Type B pancreatic cell (in vitro differentiated cells): ENCODE measurements at regions not wholly inside any gene's neighbourhood (a gene's known extent, or its start where the extent isn't known, plus 50 kb on each side); places are given as distances from the start of the nearest gene placed in this dataset.
A peak's percentile ranks its signal among the peaks of the same experiment; 100 is the strongest.

Experiments
- DNase-seq: peaks from one replicate; pipeline ENCODE4 v3.0.0; 2021; ENCODE audit warnings: mixed read lengths; ENCODE audit not compliant: unreplicated experiment; ENCODE audit errors: extremely low spot score
- H3K27ac Mint-ChIP-seq: 2 replicates; pipeline ENCODE4 v1.8.0; 2021; ENCODE audit warnings: mild to moderate bottlenecking, mixed read lengths
- H3K27me3 Mint-ChIP-seq: 2 replicates; pipeline ENCODE4 v1.8.0; 2021; ENCODE audit warnings: mixed read lengths
- H3K36me3 Mint-ChIP-seq: 2 replicates; pipeline ENCODE4 v1.8.0; 2021; ENCODE audit warnings: mixed read lengths
- H3K4me1 Mint-ChIP-seq: one replicate; pipeline ENCODE4 v1.8.0; 2021; ENCODE audit warnings: mixed read lengths; ENCODE audit not compliant: unreplicated experiment
- H3K4me3 Mint-ChIP-seq: 2 replicates; pipeline ENCODE4 v1.8.0; 2021; ENCODE audit warnings: mild to moderate bottlenecking, mixed read lengths
- H3K9me3 Mint-ChIP-seq: 2 replicates; pipeline ENCODE4 v1.8.0; 2021; ENCODE audit warnings: mixed read lengths
- CTCF ChIP-seq: fragments of 200-600 bp; sonication (generic); conservative IDR thresholded peaks from 2 replicates; pipeline ENCODE4 v1.5.0; 2021; ENCODE audit warnings: antibody characterized with exemption, mild to moderate bottlenecking

- Mint-ChIP-seq H3K27ac (peak overlapping the region; percentile 57), H3K36me3 (no peaks in the 10 kb centered on the region), H3K27me3 (peaks cover 4% of the 10 kb centered on the region), H3K9me3 (no peaks in the 10 kb centered on the region), H3K4me3 (peak overlapping the region; percentile 32), H3K4me1 (peaks cover 16% of the 10 kb centered on the region)
- TF ChIP-seq CTCF: no peak
- DNase-seq: no peak
These were observed 87.1 kb downstream of the CEBPB start for GRCh38 chr20:50277460-50278376.

- Mint-ChIP-seq H3K27me3 (peaks cover 4% of the 10 kb centered on the region), H3K4me3 (peak overlapping the region; percentile 32), H3K27ac (peak overlapping the region; percentile 43), H3K9me3 (no peaks in the 10 kb centered on the region), H3K4me1 (peaks cover 16% of the 10 kb centered on the region), H3K36me3 (no peaks in the 10 kb centered on the region)
- DNase-seq: no peak
- TF ChIP-seq CTCF: no peak
These were observed 87.7 kb downstream of the CEBPB start for GRCh38 chr20:50278377-50278683.

GRCh38 chr20:50278684-50279531 is 88.3 kb downstream of the CEBPB start:
- peaks cover 16% of the 10 kb centered on the region for H3K4me1 Mint-ChIP-seq
- no peak for DNase-seq
- peaks cover 4% of the 10 kb centered on the region for H3K27me3 Mint-ChIP-seq
- H3K9me3 Mint-ChIP-seq: no peaks in the 10 kb centered on the region
- no peak overlapping the region for H3K4me3 Mint-ChIP-seq
- peak overlapping the region; percentile 43 for H3K27ac Mint-ChIP-seq
- H3K36me3 Mint-ChIP-seq: no peaks in the 10 kb centered on the region
- no peak for TF ChIP-seq CTCF

GRCh38 chr20:50279988-50280850 is 89.6 kb downstream of the CEBPB start:
- peak overlapping the region; percentile 23 for H3K27ac Mint-ChIP-seq
- H3K9me3 Mint-ChIP-seq: no peaks in the 10 kb centered on the region
- H3K36me3 Mint-ChIP-seq: no peaks in the 10 kb centered on the region

More at GRCh38 chr20:50279988-50280850, 89.6 kb downstream of the CEBPB start:
- TF ChIP-seq CTCF: no peak
- no peak overlapping the region for H3K4me3 Mint-ChIP-seq
- H3K27me3 Mint-ChIP-seq: peaks cover 4% of the 10 kb centered on the region
- H3K4me1 Mint-ChIP-seq: peaks cover 24% of the 10 kb centered on the region
- no peak for DNase-seq
